ENCODE measurements at regions not wholly inside any gene's neighbourhood (a gene's known extent, or its start where the extent isn't known, plus 50 kb on each side); places are given as distances from the start of the nearest gene placed in this dataset.
A peak's percentile ranks its signal among the peaks of the same experiment; 100 is the strongest.

GRCh38 chr5:34570721-34571676 is 85.1 kb upstream of the RAI14 start:
- DNase-seq, result no peak

- no peak for DNase-seq
These were observed 84.5 kb upstream of the RAI14 start for GRCh38 chr5:34571677-34572041.

- no peak for DNase-seq
These were observed 81.1 kb upstream of the RAI14 start for GRCh38 chr5:34574936-34575467.

DNA sequence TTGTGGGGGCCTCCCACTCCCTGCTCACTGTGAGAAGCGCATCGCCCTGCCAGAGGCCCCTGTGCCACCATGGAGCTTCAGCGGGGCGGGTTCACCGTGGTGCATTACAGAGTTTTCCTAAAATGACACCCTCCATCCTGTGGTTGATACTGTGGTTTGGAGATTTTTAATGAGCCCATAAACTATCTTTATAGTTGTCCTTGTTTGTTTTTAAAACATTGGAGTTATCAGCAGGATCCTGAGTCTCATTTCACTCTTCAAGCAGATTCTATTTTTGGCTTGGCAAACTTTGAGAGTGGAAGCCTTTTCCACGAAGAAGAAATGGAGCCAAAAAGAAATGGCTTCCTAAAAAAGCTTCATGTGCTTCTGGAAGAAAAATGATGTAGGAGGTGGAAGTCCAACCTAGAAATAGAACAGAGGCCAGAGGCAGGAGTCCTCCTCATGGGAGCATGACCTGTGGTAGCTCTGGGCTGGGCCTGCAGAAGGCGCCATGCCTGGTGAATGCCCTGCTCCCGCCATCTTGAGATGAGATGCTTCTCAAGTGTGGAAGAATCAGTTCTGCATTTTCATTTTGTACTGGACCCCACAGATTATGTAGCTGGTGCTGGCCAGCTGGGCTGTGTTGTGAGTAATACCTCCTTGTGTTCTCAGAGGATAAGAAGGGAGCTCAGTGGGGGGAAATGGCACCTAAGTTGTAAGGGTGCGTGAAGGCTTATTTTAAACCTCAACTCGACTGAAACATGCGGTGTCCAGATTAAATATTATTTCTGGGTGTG is 79.0 kb upstream of the RAI14 start:
- DNase-seq, result no peak

GRCh38 chr5:34578962-34579361 is 77.2 kb upstream of the RAI14 start:
- DNase-seq, result no peak

GRCh38 chr5:34580983-34581382 is 75.1 kb upstream of the RAI14 start:
- DNase-seq, result no peak

GRCh38 chr5:34582371-34582770 is 73.8 kb upstream of the RAI14 start:
- DNase-seq, result no peak

GRCh38 chr5:34583167-34583566 is 73.0 kb upstream of the RAI14 start:
- no peak for DNase-seq

- DNase-seq, result peak; percentile 46 to 64
These were observed 72.0 kb upstream of the RAI14 start for GRCh38 chr5:34584165-34584564.

DNA sequence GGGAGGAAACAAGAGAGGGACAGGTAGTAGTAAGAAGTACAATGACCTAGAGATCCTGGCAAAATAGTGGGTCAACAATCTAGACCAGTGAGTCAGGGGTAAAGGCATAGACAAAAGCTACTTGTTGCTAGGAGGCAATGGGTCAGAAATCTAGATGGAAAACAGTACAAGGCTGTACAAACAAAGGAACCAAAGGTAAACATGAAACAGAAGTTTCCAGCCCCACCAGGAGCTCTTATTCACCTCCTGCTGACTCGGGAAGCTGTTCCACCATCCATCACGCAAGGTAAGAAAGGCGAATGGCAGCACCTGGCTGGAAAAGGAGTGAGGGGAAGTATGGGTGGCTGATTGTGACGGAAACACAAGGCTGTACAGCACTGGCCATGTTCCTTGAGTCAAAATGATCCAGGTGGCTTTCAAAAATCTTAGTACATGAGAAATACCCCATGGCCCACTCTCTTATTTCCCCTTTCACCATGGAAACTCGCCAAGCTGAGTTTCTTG is 70.5 kb upstream of the RAI14 start:
- DNase-seq, result no peak

- no peak for DNase-seq
These were observed 69.8 kb upstream of the RAI14 start for GRCh38 chr5:34586117-34586885.

DNA sequence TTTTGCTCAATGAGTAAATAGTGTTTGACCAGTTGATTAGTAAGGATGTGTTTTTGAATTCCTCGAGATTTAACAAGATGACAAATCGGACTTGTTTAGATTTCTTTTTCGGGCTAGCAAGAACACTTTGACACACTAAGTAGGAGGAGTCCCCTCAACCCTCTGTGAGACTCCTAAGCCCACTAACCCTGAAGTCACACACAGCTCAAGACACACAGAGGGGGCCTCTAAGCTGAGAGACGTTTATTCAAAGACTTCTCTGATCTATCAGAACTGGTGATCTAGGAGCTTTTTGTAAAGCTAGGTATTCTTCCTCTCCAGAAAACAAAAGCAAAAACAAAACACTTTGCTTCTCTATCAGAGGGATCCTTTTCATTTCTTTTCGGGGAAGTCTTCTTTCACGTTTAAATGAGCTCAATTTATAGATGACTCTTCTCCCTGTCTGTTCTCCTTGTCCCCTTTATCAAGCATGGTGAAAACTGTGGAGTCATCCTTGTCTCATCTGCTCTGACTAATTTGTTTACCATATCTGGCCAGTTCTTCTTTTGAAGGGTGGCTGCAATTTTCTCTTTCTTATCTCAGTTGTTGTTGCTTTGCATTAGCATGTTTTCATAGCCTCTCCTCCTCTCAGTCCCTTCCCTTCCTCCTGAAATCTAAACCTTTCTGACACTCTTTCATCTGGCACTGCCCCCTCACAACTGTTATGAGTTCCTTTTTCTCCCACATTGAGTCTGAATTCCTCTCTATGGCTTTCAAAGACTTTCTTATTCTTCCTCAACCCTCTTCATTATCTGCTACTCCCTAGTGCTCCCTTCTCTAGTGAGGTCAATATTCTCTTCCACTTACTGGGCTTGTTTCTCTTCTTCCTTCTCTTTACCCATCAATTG is 68.5 kb upstream of the RAI14 start:
- no peak for DNase-seq

DNA sequence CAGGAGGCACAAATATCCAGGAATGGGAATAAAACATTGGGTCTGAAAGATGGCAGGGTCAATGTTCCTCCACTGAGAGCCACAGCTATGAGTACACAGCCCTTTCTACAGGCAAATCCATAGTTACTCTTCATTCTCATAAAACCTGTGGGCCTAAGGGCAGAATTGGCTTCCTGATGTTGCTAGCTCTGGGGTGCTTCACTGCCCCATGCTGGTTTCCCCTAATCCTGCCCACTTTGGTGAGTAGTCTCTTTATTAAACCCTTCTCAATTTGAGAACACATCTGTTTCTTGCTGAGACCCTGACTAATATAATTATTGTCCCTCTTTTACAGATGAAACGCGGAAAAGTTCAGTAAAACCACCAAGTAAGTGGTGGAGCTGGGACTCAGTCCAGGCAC is 66.3 kb upstream of the RAI14 start:
- no peak for DNase-seq

GRCh38 chr5:34591723-34592122 is 64.4 kb upstream of the RAI14 start:
- no peak for DNase-seq

DNA sequence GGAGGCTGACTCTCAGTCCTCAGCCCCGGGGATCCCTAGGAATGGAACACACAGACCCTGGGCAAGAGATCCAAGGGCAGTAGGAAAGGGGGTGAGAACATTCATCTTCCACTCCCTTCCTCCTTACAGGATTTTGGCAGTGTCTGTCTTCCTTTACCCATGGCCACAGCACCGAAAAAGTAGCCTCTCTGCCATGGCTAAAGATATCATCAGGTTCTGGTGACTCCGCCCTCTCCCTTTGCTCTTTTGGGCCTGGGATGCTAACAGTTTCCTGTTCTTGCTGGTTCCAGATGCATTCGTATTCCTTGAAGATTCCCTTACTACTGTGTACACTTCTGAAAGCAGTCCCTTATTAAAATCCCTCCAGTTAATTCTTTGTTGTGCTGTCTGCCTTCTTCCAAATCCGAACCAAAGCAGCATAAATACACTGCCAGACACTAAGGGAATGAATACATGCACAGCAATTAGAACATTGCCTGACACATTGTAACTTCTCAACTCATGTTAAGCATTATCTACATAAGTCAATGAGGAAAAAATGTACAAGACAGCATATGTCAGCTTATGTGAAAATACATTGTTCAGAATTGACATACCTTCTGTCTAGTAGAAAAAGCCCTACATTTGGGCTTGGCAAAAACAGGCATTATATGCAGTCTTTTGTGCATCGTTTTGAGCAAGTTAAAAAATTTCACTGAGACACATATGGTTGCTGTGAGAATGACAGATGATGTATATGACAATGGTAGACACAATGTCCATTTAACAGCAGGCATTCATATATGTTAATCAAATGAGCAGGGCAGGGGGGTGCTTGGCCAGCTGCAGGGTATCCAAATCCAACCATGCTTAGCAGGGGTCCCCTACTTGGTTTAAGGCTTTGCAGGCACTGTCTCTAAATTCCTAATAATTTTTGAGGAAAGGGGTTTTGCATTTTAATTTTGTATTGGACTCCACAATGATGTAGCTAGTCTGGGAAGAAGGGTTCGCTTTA is 58.8 kb upstream of the RAI14 start:
- no peak for DNase-seq

GRCh38 chr5:34598177-34598794 is 57.8 kb upstream of the RAI14 start:
- no peak for DNase-seq

GRCh38 chr5:34599471-34600117 is 56.5 kb upstream of the RAI14 start:
- DNase-seq, result no peak

GRCh38 chr5:34600118-34600493 is 56.0 kb upstream of the RAI14 start:
- DNase-seq, result no peak

DNA sequence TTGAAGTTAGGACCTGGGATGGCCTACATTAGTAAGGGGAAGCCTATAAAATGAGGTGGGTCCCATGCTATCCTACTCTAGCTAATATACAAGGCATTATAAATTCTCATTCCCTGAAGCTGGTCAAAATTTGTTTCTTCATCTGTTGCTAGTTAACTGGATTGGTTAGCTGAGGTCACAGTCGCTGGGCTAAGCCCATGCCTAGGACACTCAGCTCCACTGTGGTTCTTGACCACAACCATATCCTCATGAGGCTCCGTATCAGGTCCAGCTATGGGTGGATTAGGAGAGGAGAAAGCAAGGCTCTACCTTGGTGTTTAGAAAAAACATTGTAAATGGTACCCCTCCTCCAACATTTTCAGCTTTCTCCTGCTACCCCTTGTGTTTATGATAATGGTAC is 52.8 kb upstream of the RAI14 start:
- no peak for DNase-seq

Measured in NCI-H1930 (cell line).